ENCODE measurements at regions not wholly inside any gene's neighbourhood (a gene's known extent, or its start where the extent isn't known, plus 50 kb on each side); places are given as distances from the start of the nearest gene placed in this dataset.

DNA sequence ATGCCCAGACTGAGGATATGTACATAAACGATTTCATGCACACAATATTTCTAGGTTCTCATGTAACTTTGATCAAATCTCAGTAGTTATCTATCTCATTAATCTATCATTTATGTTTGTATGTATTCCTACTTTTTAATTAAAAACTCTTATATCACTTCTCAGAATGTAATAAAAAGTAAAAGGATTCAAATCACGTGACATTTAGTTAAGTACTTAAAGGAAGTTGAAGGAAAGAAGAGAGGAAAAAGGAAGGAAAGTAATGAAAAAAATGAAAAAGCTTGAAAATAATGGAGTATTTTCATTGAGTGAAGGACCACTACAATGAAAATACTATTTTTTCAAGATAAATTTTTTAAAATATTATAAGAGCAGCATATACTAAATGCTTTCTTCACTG is 535.3 kb downstream of the PRDM9 start:
- Histone ChIP-seq H3K9ac (ENCODE audit: insufficient read length) (no peak overlapping the region), H3K9me3 (ENCODE audit: low read depth, low read length) (no peaks in the 10 kb centered on the region)

DNA sequence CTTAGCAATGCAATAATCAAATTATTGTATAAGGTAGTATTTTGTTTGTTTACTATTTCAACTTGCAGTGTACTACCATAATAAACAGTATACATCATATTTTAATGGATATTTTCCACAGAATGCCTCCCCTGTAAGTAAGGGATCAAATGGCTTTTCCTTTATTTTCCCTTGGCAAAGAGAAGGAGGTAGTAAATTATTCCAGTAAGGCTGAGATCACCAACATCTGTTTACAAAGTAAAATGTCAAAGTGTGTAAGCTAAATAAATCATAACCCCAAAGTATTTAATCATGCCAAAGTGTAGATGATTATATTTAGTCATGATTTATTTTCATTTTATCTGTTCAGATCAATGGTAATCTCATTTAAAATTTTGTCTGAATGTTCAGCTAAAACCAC is 537.6 kb downstream of the PRDM9 start:
- Histone ChIP-seq H3K36me3 (ENCODE audit: insufficient read depth, low read length) (no peaks in the 10 kb centered on the region), H3K9me3 (ENCODE audit: low read depth, low read length) (no peaks in the 10 kb centered on the region), H3K9ac (ENCODE audit: insufficient read length) (no peak overlapping the region), H3K4me3 (no peak overlapping the region), H3K27ac (no peak overlapping the region)
- DNase-seq (ENCODE audit: low read depth, low spot score): no peak
- TF ChIP-seq FOXP2 (optimal IDR thresholded peaks at IDR 0.05; ENCODE audit: control extremely low read depth, extremely low read length, insufficient read depth): no peak

More for the DNA sequence above, 535.3 kb downstream of the PRDM9 start:
- DNase-seq (ENCODE audit: low read depth, low spot score): no peak
- Histone ChIP-seq H3K36me3 (ENCODE audit: insufficient read depth, low read length) (no peaks in the 10 kb centered on the region), H3K4me3 (no peak overlapping the region), H3K27ac (no peak overlapping the region)
- TF ChIP-seq POLR2AphosphoS5 (IDR thresholded peaks at IDR 0.05; ENCODE audit: borderline replicate concordance, low read depth, low read length) (no peak), FOXP2 (optimal IDR thresholded peaks at IDR 0.05; ENCODE audit: control extremely low read depth, extremely low read length, insufficient read depth) (no peak), EZH2 (IDR thresholded peaks at IDR 0.05) (no peak)

- no peaks in the 10 kb centered on the region for H3K9me3 ChIP-seq (ENCODE audit: low read depth, low read length)
- H3K36me3 ChIP-seq (ENCODE audit: insufficient read depth, low read length): no peaks in the 10 kb centered on the region
- no peak overlapping the region for H3K4me3 ChIP-seq
- TF ChIP-seq EZH2 (IDR thresholded peaks at IDR 0.05): no peak
- no peak for TF ChIP-seq POLR2AphosphoS5 (IDR thresholded peaks at IDR 0.05; ENCODE audit: borderline replicate concordance, low read depth, low read length)
- no peak for TF ChIP-seq FOXP2 (optimal IDR thresholded peaks at IDR 0.05; ENCODE audit: control extremely low read depth, extremely low read length, insufficient read depth)
- H3K27ac ChIP-seq: no peak overlapping the region
- no peak for DNase-seq (ENCODE audit: low read depth, low spot score)
- H3K9ac ChIP-seq (ENCODE audit: insufficient read length): no peak overlapping the region
Measured at GRCh38 chr5:24053737-24054136, 546.3 kb downstream of the PRDM9 start.

- DNase-seq (ENCODE audit: low read depth, low spot score): no peak
- Histone ChIP-seq H3K9ac (ENCODE audit: insufficient read length) (no peak overlapping the region), H3K27ac (no peak overlapping the region), H3K36me3 (ENCODE audit: insufficient read depth, low read length) (no peaks in the 10 kb centered on the region), H3K4me3 (no peak overlapping the region), H3K9me3 (ENCODE audit: low read depth, low read length) (no peaks in the 10 kb centered on the region)
- TF ChIP-seq POLR2AphosphoS5 (IDR thresholded peaks at IDR 0.05; ENCODE audit: borderline replicate concordance, low read depth, low read length): no peak
- no peak for TF ChIP-seq FOXP2 (optimal IDR thresholded peaks at IDR 0.05; ENCODE audit: control extremely low read depth, extremely low read length, insufficient read depth)
- TF ChIP-seq EZH2 (IDR thresholded peaks at IDR 0.05): no peak
Measured at GRCh38 chr5:24059006-24059405, 551.6 kb downstream of the PRDM9 start.

- TF ChIP-seq POLR2AphosphoS5 (IDR thresholded peaks at IDR 0.05; ENCODE audit: borderline replicate concordance, low read depth, low read length) (no peak), FOXP2 (optimal IDR thresholded peaks at IDR 0.05; ENCODE audit: control extremely low read depth, extremely low read length, insufficient read depth) (no peak), EZH2 (IDR thresholded peaks at IDR 0.05) (no peak)
- no peaks in the 10 kb centered on the region for H3K36me3 ChIP-seq (ENCODE audit: insufficient read depth, low read length)
- no peak for DNase-seq (ENCODE audit: low read depth, low spot score)
- no peak overlapping the region for H3K4me3 ChIP-seq
- no peak overlapping the region for H3K9ac ChIP-seq (ENCODE audit: insufficient read length)
- no peak overlapping the region for H3K27ac ChIP-seq
- H3K9me3 ChIP-seq (ENCODE audit: low read depth, low read length): no peaks in the 10 kb centered on the region
Measured at GRCh38 chr5:24059716-24060115, 552.3 kb downstream of the PRDM9 start.

GRCh38 chr5:24065779-24066178 is 558.4 kb downstream of the PRDM9 start:
- no peak overlapping the region for H3K4me3 ChIP-seq
- no peak overlapping the region for H3K9ac ChIP-seq (ENCODE audit: insufficient read length)
- no peaks in the 10 kb centered on the region for H3K9me3 ChIP-seq (ENCODE audit: low read depth, low read length)
- TF ChIP-seq EZH2 (IDR thresholded peaks at IDR 0.05): no peak
- no peak for TF ChIP-seq FOXP2 (optimal IDR thresholded peaks at IDR 0.05; ENCODE audit: control extremely low read depth, extremely low read length, insufficient read depth)
- no peak for TF ChIP-seq POLR2AphosphoS5 (IDR thresholded peaks at IDR 0.05; ENCODE audit: borderline replicate concordance, low read depth, low read length)
- DNase-seq (ENCODE audit: low read depth, low spot score): no peak
- H3K36me3 ChIP-seq (ENCODE audit: insufficient read depth, low read length): no peaks in the 10 kb centered on the region
- no peak overlapping the region for H3K27ac ChIP-seq

GRCh38 chr5:24067208-24067607 is 559.8 kb downstream of the PRDM9 start:
- no peak for DNase-seq (ENCODE audit: low read depth, low spot score)
- TF ChIP-seq EZH2 (IDR thresholded peaks at IDR 0.05) (no peak), FOXP2 (optimal IDR thresholded peaks at IDR 0.05; ENCODE audit: control extremely low read depth, extremely low read length, insufficient read depth) (no peak), POLR2AphosphoS5 (IDR thresholded peaks at IDR 0.05; ENCODE audit: borderline replicate concordance, low read depth, low read length) (no peak)
- Histone ChIP-seq H3K27ac (no peak overlapping the region), H3K9me3 (ENCODE audit: low read depth, low read length) (no peaks in the 10 kb centered on the region), H3K9ac (ENCODE audit: insufficient read length) (no peak overlapping the region), H3K36me3 (ENCODE audit: insufficient read depth, low read length) (no peaks in the 10 kb centered on the region), H3K4me3 (no peak overlapping the region)

GRCh38 chr5:24068524-24068923 is 561.1 kb downstream of the PRDM9 start:
- DNase-seq (ENCODE audit: low read depth, low spot score): no peak
- H3K9me3 ChIP-seq (ENCODE audit: low read depth, low read length): no peaks in the 10 kb centered on the region
- no peak overlapping the region for H3K27ac ChIP-seq
- TF ChIP-seq FOXP2 (optimal IDR thresholded peaks at IDR 0.05; ENCODE audit: control extremely low read depth, extremely low read length, insufficient read depth): no peak
- no peak for TF ChIP-seq EZH2 (IDR thresholded peaks at IDR 0.05)
- no peak for TF ChIP-seq POLR2AphosphoS5 (IDR thresholded peaks at IDR 0.05; ENCODE audit: borderline replicate concordance, low read depth, low read length)
- H3K4me3 ChIP-seq: no peak overlapping the region
- no peak overlapping the region for H3K9ac ChIP-seq (ENCODE audit: insufficient read length)
- no peaks in the 10 kb centered on the region for H3K36me3 ChIP-seq (ENCODE audit: insufficient read depth, low read length)

DNA sequence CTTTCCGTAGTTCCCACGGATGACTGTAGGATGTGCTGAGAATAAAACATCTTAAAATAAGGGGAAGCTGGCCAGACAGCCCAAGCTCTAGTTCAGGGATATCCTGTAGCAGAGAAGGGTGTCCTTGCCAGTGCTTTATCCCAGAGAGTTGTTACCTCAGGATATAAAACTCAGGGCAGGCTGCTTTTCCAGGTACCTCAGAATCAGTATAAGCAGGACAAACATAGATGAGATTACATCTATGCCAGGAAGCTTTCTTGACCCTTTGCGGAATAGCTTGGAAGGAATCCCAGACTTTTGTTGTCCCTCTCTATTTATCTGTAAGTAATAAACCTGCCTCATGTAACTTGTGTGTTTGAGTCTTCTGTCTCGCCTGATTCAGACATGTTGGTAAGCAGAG is 565.7 kb downstream of the PRDM9 start:
- Histone ChIP-seq H3K9me3 (ENCODE audit: low read depth, low read length) (no peaks in the 10 kb centered on the region), H3K9ac (ENCODE audit: insufficient read length) (no peak overlapping the region), H3K27ac (no peak overlapping the region), H3K4me3 (no peak overlapping the region), H3K36me3 (ENCODE audit: insufficient read depth, low read length) (no peaks in the 10 kb centered on the region)
- TF ChIP-seq POLR2AphosphoS5 (IDR thresholded peaks at IDR 0.05; ENCODE audit: borderline replicate concordance, low read depth, low read length) (no peak), FOXP2 (optimal IDR thresholded peaks at IDR 0.05; ENCODE audit: control extremely low read depth, extremely low read length, insufficient read depth) (no peak), EZH2 (IDR thresholded peaks at IDR 0.05) (no peak)
- no peak for DNase-seq (ENCODE audit: low read depth, low spot score)

Data from SK-N-MC (cell line).